ENCODE measurements at regions not wholly inside any gene's neighbourhood (a gene's known extent, or its start where the extent isn't known, plus 50 kb on each side); places are given as distances from the start of the nearest gene placed in this dataset.

GRCh38 chr10:131685576-131685975 lies 215.2 kb upstream of the PPP2R2D start:
- H3K36me3 ChIP-seq, result no peaks in the 10 kb centered on the region
- TF ChIP-seq CTCF (IDR thresholded peaks at IDR 0.05) (no peak), POLR2A (IDR thresholded peaks at IDR 0.05) (no peak)
- no peaks in the 10 kb centered on the region for H3K9me3 ChIP-seq
- peak in 1 of 3 donors; percentile 23 for DNase-seq
- H3K27ac ChIP-seq, result no peak overlapping the region
- H3K4me3 ChIP-seq, result no peak overlapping the region
- no peaks in the 10 kb centered on the region for H3K4me1 ChIP-seq
- no peaks in the 10 kb centered on the region for H3K27me3 ChIP-seq

DNA sequence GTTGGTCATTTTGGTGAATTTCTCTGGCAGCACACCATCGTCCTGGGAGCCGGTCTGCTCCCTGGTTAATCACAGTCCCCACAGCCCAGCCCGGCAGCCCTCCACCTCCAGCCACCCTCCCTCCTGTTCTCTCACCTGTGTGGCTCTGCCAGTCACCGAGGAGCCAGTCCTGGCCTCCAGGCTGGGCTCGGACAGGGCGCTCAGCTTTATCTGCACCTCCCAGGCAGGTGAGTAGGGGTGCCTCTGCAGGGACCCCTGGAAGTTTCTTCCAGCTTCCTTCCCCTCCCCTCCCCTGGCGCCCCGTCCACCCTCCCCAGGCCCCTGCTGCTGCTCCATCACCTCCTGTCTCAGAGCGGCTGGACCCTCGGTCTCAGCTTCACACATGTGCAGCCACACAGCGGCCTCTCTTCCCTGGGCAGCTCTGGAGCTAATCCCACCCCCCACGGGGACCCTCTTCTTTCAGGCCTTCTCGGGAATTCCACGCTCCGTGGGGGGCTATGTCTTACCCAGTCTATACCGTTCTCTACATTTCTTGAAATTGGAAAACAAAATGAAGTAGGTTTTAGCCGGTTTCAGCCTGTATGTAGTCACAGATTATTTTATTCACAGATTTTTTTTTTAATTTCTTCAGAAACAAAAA lies 213.9 kb upstream of the PPP2R2D start:
- H3K36me3 ChIP-seq, result no peaks in the 10 kb centered on the region
- no peak for TF ChIP-seq CTCF (IDR thresholded peaks at IDR 0.05)
- TF ChIP-seq POLR2A (IDR thresholded peaks at IDR 0.05), result no peak

DNA sequence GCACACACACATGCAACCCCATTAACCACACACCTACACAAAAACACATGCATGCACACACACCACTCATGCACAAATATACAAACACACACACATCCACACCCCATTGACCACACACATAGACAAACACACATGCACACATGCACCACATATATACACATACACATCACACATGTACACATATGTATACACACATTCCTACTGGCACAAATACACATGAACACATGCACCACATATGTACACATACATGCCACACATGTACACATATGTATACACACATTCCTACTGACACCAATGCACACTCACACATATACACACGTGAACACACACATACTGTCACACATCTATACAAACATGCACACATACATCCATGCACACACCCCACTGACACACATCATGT lies 212.5 kb upstream of the PPP2R2D start:
- Histone ChIP-seq H3K27me3 (no peaks in the 10 kb centered on the region), H3K4me1 (no peaks in the 10 kb centered on the region), H3K36me3 (no peaks in the 10 kb centered on the region), H3K9me3 (no peaks in the 10 kb centered on the region), H3K4me3 (no peak overlapping the region), H3K27ac (no peak overlapping the region)
- no peak for TF ChIP-seq POLR2A (IDR thresholded peaks at IDR 0.05)
- no peak for TF ChIP-seq CTCF (IDR thresholded peaks at IDR 0.05)
- no peak for DNase-seq

More for the DNA sequence above, 213.9 kb upstream of the PPP2R2D start:
- Histone ChIP-seq H3K4me3 (no peak overlapping the region), H3K27me3 (no peaks in the 10 kb centered on the region), H3K27ac (no peak overlapping the region), H3K9me3 (no peaks in the 10 kb centered on the region), H3K4me1 (no peaks in the 10 kb centered on the region)
- DNase-seq, result no peak

DNA sequence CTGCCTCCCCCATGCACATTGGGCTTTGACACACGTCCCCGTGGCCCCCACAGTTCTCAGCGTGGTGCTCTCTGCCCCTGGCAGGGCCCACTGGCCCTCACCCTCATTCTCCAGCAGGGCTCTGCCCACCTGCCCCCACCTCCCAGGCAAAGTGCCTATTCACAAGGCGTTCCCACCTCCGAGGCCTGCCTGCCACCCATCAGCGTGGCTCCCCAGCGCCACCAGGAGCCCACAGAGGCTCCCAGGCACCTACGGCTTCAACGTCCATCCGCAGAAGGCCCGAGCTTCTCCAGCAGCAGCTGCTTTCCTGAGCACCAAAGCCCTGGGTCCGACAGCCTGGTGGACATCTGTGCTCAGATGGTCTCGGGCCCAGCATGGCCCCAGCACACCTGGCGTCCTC lies 211.8 kb upstream of the PPP2R2D start:
- no peaks in the 10 kb centered on the region for H3K9me3 ChIP-seq
- H3K4me1 ChIP-seq, result no peaks in the 10 kb centered on the region
- no peaks in the 10 kb centered on the region for H3K36me3 ChIP-seq
- no peak overlapping the region for H3K27ac ChIP-seq
- no peak for TF ChIP-seq CTCF (IDR thresholded peaks at IDR 0.05)
- no peak for TF ChIP-seq POLR2A (IDR thresholded peaks at IDR 0.05)
- DNase-seq, result peak in 1 of 3 donors; percentile 30
- H3K4me3 ChIP-seq, result no peak overlapping the region
- no peaks in the 10 kb centered on the region for H3K27me3 ChIP-seq

GRCh38 chr10:131689486-131689885 lies 211.3 kb upstream of the PPP2R2D start:
- TF ChIP-seq CTCF (IDR thresholded peaks at IDR 0.05), result no peak
- TF ChIP-seq POLR2A (IDR thresholded peaks at IDR 0.05), result no peak
- Histone ChIP-seq H3K27ac (no peak overlapping the region), H3K9me3 (no peaks in the 10 kb centered on the region), H3K36me3 (no peaks in the 10 kb centered on the region), H3K4me1 (no peaks in the 10 kb centered on the region), H3K27me3 (no peaks in the 10 kb centered on the region), H3K4me3 (no peak overlapping the region)
- peak in 1 of 3 donors; percentile 24 for DNase-seq

All from Peyer's patch (tissue), 4 donors.